MG63 (cell line): ENCODE measurements at regions not wholly inside any gene's neighbourhood (a gene's known extent, or its start where the extent isn't known, plus 50 kb on each side); places are given as distances from the start of the nearest gene placed in this dataset.
A peak's percentile ranks its signal among the peaks of the same experiment; 100 is the strongest.

Experiments used
- DNase-seq: peaks from one replicate; pipeline ENCODE4 v3.0.0-alpha.2; 2020
- H3K27me3 ChIP-seq: fragments of 250-450 bp; sonication (Bioruptor Pico); 2 replicates; pipeline ENCODE4 v1.5.1; 2020; ENCODE audit warnings: mild to moderate bottlenecking, moderate library complexity
- H3K36me3 ChIP-seq: fragments of 250-450 bp; sonication (Bioruptor Pico); 2 replicates; pipeline ENCODE4 v1.5.1; 2020; ENCODE audit warnings: mild to moderate bottlenecking, moderate library complexity
- H3K4me3 ChIP-seq: fragments of 250-450 bp; sonication (Bioruptor Pico); 2 replicates; pipeline ENCODE4 v1.5.1; 2020; ENCODE audit warnings: mild to moderate bottlenecking, moderate library complexity
- H3K9me3 ChIP-seq: fragments of 250-450 bp; sonication (Bioruptor Pico); 2 replicates; pipeline ENCODE4 v1.5.1; 2020; ENCODE audit warnings: mild to moderate bottlenecking, moderate library complexity

- no peak for DNase-seq
- H3K36me3 ChIP-seq, result no peaks in the 10 kb centered on the region
- no peaks in the 10 kb centered on the region for H3K27me3 ChIP-seq
Observed at GRCh38 chr2:42908518-42909200, 116.3 kb upstream of the HAAO start.

DNA sequence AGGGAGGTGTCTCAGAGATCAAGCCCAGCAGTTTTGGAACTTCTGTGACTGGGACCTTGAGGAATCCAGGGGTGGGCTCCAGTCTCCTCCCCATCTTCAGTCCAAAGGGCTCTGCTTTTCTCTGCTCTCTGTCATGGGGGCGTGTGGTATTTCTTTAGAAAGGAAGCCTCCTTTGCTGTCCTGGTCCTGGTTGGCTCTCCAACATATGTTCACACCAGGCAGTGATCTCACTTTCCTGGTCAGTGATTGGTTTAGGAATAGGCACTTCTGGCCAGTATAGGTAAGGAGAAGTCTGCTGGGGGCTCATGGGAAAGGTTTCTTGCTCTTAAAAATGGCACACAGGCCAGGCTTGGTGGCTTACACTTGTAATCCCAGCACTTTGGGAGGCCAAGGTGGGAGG, 115.5 kb upstream of the HAAO start:
- H3K36me3 ChIP-seq, result no peaks in the 10 kb centered on the region

More at GRCh38 chr2:42908518-42909200, 116.3 kb upstream of the HAAO start:
- no peaks in the 10 kb centered on the region for H3K9me3 ChIP-seq
- no peak overlapping the region for H3K4me3 ChIP-seq

DNA sequence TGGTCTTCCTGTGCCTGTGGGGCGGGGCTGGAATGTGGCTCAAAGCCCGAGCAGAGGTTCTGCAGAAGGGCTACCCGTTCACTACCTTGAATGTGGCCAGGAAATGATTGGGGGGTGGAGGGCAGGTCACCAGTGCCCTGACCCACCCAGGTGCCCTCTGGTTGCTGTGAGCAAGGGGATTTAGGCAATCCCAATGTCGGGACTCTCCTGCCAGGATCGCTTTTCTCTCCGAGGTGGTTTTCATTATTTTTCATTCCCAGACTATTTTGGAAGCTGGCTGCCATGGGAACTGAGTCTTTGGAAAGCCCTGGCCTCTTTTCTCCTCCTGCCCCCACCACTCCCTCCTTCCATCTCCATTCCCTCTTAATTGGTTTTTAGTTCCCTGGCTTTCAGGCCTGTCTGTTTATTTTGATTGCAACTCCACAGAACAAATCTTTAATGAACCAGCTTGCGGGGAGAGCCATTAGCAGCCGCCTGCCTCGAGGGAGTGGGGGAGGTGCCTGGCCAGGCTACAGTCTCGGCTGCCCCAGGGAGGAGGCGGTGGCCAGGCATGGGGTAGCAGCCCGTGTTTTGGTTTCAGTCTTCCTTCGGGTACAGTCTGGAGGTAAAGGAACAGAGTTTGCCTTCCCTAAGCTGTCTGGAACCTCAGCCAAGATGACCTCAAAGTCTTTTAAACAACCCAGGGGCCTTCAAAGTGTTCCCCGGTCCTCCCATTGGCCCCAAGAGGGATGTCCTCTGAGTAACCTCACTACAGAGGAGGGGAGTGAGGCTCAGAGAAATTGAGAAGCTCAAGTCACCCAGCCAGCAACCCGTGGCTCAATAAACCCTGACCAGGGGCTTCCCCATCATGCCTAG, 114.4 kb upstream of the HAAO start:
- peak; percentile 74 for DNase-seq
- H3K27me3 ChIP-seq, result no peaks in the 10 kb centered on the region
- H3K36me3 ChIP-seq, result no peaks in the 10 kb centered on the region
- H3K9me3 ChIP-seq, result no peaks in the 10 kb centered on the region
- H3K4me3 ChIP-seq, result no peak overlapping the region

More for the DNA sequence above, 115.5 kb upstream of the HAAO start:
- H3K4me3 ChIP-seq, result no peak overlapping the region
- DNase-seq, result no peak
- no peaks in the 10 kb centered on the region for H3K27me3 ChIP-seq
- H3K9me3 ChIP-seq, result no peaks in the 10 kb centered on the region

DNA sequence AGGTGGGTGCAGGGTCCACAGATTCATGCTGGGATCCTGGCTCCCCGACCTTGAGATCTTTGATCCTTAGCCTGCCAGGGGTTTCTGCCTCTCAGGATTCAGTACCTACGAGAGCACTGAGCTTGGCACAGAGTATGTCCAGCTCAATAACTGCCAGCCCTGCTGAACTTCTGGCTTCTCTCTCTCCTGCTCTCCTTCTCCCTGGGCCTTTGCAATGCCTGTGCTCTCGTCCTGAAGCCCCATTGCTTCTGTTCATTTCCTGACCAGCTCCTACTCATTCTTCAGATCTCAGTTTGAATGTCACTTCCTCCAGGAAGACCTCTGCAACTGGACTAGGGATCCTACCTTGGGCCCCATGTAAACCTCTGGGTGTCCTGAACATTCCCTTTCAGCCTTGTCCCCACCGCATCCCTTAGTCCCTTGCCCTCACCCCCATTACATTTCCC, 113.8 kb upstream of the HAAO start:
- no peak overlapping the region for H3K4me3 ChIP-seq
- DNase-seq, result no peak

DNA sequence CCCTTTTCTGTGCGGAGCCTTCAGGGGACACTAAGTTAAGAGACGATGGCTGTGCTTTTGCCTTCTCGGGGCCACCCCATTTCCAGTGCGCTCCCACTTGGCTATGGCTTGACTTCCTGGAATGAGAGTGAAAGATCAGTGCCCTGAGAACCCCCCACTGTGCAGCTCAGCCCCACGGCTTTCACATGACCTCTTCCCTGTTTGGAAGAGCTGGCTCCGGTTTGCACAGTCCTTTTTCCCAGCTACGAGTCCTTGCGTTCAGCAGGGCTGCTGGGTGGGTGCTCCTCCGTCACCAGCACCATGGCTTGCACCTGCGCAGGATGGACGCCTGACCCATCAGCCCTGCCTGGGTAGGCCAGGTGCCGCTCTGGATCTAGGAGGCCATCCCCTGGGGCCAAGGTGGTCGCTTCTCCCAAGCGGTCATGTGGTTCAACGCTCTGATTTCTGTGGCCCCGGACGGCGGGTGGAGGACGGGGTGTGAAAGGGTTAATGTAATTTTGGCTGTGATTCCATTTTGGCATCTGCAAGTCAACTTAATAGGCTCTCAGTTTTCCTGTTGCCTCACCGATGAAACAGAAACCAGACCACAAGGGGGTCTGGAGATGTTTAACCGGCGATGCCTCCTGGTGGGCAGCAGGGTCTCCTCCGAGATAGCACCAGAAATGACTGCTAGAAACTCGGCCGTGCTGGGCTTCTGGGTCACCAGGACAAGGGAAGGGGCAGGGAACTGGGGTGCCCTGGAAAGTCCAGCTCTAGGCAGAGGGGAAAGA, 113.1 kb upstream of the HAAO start:
- Histone ChIP-seq H3K27me3 (no peaks in the 10 kb centered on the region), H3K4me3 (no peak overlapping the region), H3K36me3 (no peaks in the 10 kb centered on the region), H3K9me3 (no peaks in the 10 kb centered on the region)
- DNase-seq, result no peak

More for the DNA sequence above, 113.8 kb upstream of the HAAO start:
- Histone ChIP-seq H3K9me3 (no peaks in the 10 kb centered on the region), H3K27me3 (no peaks in the 10 kb centered on the region), H3K36me3 (no peaks in the 10 kb centered on the region)

DNA sequence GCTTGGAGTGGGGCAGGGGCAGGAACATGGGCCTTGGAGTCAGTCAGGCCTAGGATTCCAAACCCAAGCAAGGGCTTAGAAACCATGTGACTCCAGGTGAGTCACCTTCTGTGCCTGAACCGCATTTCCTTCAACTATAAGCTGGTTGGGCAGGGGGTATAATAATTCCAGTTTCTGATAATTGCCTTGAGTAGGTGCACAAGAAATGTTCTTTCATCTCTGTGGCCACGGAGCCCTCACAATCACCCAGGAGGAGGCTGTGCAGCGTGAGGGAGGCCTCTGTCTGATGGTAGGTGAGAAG, 112.1 kb upstream of the HAAO start:
- no peak for DNase-seq
- Histone ChIP-seq H3K9me3 (no peaks in the 10 kb centered on the region), H3K4me3 (no peak overlapping the region), H3K27me3 (no peaks in the 10 kb centered on the region), H3K36me3 (no peaks in the 10 kb centered on the region)

DNA sequence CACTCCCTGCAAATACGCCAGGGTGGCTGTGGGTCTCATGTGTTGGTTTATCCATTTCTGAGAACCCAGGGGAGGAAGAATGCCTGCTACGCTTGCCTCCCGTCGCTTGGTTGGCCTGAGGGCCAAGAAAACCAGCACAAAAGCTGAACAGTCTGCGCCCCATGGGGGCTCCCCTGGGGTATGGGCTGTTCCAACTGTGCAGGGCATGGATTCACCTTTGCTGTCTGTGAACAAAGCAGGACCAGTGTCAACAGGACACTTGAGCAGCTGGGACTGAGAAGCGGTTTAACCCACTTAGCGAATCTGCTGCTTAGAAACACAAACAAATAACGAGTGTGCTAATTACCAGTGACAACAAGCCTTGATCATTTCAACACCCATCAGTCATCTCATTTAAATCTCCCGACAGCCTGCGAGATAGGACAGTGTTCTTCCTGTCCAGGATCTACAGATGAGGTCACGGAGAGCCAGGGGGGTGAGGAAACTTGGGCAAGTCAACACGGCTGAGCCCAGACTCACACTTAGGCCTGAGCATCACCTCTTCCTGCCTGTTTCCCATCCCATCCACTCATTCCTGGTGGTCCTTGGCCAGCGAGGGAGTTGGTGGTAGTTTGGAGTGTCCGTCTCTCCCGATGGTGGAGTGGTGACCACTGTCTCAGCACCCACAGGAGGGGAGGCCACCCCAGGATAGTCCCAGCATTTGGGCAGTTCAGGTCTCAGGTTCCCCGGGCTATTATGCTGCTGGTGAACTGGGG, 111.6 kb upstream of the HAAO start:
- DNase-seq, result no peak
- Histone ChIP-seq H3K36me3 (no peaks in the 10 kb centered on the region), H3K27me3 (no peaks in the 10 kb centered on the region)

DNA sequence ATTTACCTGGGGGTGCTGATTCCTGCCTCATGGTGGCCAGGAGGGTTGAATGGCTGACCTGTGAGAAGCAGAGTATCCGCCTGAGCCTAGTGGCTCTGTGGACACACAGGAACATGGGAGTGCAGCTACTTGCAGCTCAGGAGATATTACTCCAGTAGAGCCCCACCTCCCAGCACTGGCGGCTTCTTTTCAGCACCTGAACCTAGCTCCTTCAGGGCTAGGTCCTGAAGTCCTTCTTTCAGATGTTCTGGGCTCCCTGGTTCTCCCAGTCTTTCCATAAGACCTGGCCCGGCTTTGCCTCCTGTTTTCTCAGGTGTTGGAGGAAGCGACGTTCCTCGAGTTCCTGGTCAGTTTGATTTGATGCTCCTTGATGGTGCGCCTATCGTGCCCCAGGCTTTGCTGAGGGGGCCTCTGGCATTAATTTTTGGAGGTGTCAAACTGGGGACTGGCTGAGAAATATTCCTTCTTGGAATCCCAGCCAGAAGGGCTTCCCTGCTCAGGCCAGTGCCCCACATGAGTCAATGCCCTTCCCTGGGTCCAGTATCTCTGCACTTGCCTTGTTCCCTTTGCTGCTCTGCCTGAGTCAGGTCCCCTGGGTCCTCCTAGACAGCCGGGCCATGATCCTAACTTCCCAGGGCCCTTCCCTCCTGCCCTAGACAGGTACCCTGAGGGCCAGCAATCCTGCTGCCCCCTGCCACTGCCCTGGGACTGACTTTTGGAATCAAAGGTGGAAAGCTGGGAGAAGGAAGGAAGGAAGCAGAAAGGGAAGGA, 110.7 kb upstream of the HAAO start:
- H3K4me3 ChIP-seq, result no peak overlapping the region
- no peaks in the 10 kb centered on the region for H3K27me3 ChIP-seq
- no peak for DNase-seq
- no peaks in the 10 kb centered on the region for H3K36me3 ChIP-seq
- H3K9me3 ChIP-seq, result no peaks in the 10 kb centered on the region

More for the DNA sequence above, 111.6 kb upstream of the HAAO start:
- H3K9me3 ChIP-seq, result no peaks in the 10 kb centered on the region
- no peak overlapping the region for H3K4me3 ChIP-seq

DNA sequence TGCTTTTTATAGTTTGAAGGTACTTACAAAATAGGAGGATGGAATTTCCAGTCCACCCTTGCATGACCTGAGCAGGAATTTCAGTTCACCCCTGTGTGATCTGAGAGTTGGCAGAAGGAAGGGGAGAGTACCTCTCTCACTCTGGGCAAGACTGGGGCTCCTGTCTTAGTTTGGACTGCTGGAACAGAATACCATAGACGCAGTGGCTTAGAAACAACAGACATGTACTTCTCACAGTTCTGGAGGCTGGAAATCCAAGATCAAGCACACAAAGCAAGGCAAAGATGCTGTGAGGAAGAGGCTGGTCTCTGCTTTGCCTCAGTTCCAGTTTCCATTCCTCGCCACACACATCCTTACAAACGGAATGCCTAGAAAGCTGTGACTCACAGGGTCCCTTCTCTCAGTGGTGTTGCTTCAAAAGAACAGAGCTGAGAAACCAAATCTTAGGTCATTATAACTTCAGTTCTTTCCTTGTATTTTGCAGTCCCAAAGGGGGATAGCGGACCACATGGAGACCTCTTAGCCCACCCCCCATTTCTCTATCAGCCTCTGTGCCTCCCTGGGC, 108.8 kb upstream of the HAAO start:
- no peak for DNase-seq
- no peaks in the 10 kb centered on the region for H3K36me3 ChIP-seq
- H3K4me3 ChIP-seq, result no peak overlapping the region
- no peaks in the 10 kb centered on the region for H3K9me3 ChIP-seq
- H3K27me3 ChIP-seq, result no peaks in the 10 kb centered on the region

GRCh38 chr2:42900289-42900891, 108.0 kb upstream of the HAAO start:
- H3K27me3 ChIP-seq, result no peaks in the 10 kb centered on the region

GRCh38 chr2:42897358-42897757, 105.0 kb upstream of the HAAO start:
- H3K9me3 ChIP-seq, result no peaks in the 10 kb centered on the region
- DNase-seq, result no peak
- no peaks in the 10 kb centered on the region for H3K36me3 ChIP-seq
- no peaks in the 10 kb centered on the region for H3K27me3 ChIP-seq
- no peak overlapping the region for H3K4me3 ChIP-seq

More at GRCh38 chr2:42900289-42900891, 108.0 kb upstream of the HAAO start:
- Histone ChIP-seq H3K9me3 (no peaks in the 10 kb centered on the region), H3K36me3 (no peaks in the 10 kb centered on the region), H3K4me3 (no peak overlapping the region)
- DNase-seq, result no peak

DNA sequence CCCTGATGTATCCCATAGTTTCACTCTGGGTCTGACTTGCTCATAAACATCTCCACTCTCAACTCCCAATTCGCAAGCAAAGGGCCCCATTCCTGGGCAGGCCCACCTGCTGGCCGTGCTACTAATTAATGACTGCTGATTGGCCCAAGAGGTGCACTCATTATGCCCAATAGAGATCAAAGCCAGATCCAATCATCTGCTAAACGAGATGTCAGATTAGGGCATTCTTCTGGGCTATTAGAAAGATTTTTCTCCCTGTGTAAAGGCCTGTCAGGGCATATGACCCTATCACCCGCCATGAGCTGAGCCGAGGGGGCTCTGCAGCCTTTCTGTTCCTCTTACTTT, 103.4 kb upstream of the HAAO start:
- no peak overlapping the region for H3K4me3 ChIP-seq
- no peaks in the 10 kb centered on the region for H3K36me3 ChIP-seq
- DNase-seq, result no peak
- H3K27me3 ChIP-seq, result no peaks in the 10 kb centered on the region
- no peaks in the 10 kb centered on the region for H3K9me3 ChIP-seq

DNA sequence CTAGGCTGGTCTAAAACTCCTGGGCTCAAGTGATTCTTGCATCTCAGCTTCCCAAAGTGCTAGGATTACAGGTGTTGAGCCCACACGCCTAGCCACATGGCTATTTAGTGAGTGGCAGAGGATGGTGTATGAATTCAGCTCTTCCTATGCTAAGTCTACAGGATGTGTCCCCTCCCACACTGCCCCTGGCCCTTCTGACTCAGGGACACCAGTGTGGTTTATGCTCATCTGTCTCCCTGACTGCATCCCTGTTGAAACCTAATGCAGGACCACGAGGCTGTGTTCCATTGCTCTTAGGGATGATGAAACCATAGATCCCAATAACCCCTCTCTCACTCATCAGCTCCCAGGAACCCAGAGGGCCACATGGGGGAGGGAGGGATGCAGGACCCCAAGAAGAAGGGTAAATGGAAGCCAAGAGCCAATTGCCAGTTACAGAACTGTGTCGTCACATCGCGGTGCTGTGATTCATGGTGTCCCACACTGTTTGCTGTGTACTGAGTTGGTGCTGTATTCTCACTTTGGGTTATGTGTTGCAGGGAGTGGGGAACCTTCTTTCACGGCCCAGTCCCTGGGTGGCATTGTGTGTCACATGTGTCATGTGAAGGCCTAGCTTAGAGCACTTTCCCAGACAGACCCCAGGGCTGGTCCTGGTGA, 102.9 kb upstream of the HAAO start:
- DNase-seq, result no peak
- H3K27me3 ChIP-seq, result no peaks in the 10 kb centered on the region
- H3K9me3 ChIP-seq, result no peaks in the 10 kb centered on the region
- H3K36me3 ChIP-seq, result no peaks in the 10 kb centered on the region
- H3K4me3 ChIP-seq, result no peak overlapping the region

DNA sequence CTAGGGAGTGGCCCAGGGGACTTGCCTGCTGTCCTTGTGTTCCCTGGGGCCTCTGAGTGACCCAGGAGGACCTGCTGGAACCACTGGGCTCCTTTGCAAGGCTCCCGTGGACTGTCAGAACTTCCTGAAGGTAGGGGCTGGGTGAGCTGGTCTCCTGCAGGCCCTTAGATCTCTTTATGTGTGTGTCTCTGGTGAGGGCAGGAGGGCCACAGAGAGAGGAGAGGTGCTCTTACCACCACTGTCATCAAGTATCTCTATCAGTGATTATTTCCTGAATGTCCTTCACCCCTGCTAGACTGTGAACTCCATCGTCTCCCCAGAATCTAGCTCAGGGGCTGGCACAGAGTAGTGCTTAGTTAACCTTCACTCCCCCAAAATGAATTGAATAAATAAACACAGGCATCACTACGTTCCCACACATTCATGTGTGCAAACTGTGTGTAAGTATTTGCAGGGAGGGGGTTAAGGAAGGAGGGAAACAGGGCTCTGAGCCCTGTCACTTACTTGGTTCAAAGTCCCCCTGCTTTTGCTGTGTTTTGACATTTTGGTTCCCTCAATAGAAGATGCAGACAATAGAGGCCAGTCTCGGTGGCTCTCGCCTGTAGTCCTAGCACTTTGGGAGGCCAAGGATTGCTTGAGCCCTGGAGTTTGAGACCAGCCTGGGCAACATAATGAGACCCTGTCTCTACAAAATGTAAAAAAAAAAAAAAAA, 100.8 kb upstream of the HAAO start:
- DNase-seq, result no peak
- H3K9me3 ChIP-seq, result 0 out of 2 replicates have a peak, but pooled peaks cover 6% of the 10 kb centered on the region
- H3K27me3 ChIP-seq, result no peaks in the 10 kb centered on the region
- H3K36me3 ChIP-seq, result no peaks in the 10 kb centered on the region
- H3K4me3 ChIP-seq, result no peak overlapping the region
